Calu3 (cell line): ENCODE measurements at regions not wholly inside any gene's neighbourhood (a gene's known extent, or its start where the extent isn't known, plus 50 kb on each side); places are given as distances from the start of the nearest gene placed in this dataset.

ENCODE experiments used
- BruUV-seq: library from RNA; stranded (reverse); fragments of 400-500 nt; replicated peaks from 2 replicates; lab custom pipeline; 2021; lab: Mats Ljungman, UMichigan
- CTCF ChIA-PET: fragments of 300-600 bp; sonication (Branson Sonifier 250); formaldehyde crosslinking; loops from one replicate; lab custom pipeline; 2022; ENCODE audit warnings: antibody characterized with exemption; lab: Charles Lee
- DNase-seq: peaks from one replicate; pipeline ENCODE4 v3.0.0; 2022
- H3K27ac Mint-ChIP-seq: one replicate; pipeline ENCODE4 v1.8.0; 2022; ENCODE audit warnings: mixed read lengths; ENCODE audit not compliant: unreplicated experiment
- H3K27me3 Mint-ChIP-seq: one replicate; pipeline ENCODE4 v1.8.0; 2022; ENCODE audit warnings: mixed read lengths; ENCODE audit not compliant: unreplicated experiment
- H3K36me3 Mint-ChIP-seq: one replicate; pipeline ENCODE4 v1.8.0; 2022; ENCODE audit warnings: mild to moderate bottlenecking, moderate library complexity, mixed read lengths; ENCODE audit not compliant: insufficient read depth, unreplicated experiment
- H3K4me1 Mint-ChIP-seq: one replicate; pipeline ENCODE4 v1.8.0; 2022; ENCODE audit warnings: mild to moderate bottlenecking, low read depth, mixed read lengths; ENCODE audit not compliant: unreplicated experiment
- H3K4me3 Mint-ChIP-seq: one replicate; pipeline ENCODE4 v1.8.0; 2022; ENCODE audit warnings: mild to moderate bottlenecking, low read depth, moderate library complexity, mixed read lengths; ENCODE audit not compliant: unreplicated experiment
- H3K9me3 Mint-ChIP-seq: one replicate; pipeline ENCODE4 v1.8.0; 2022; ENCODE audit warnings: low read depth, mixed read lengths; ENCODE audit not compliant: unreplicated experiment
- CTCF ChIP-seq: fragments of 200-600 bp; IDR thresholded peaks from one replicate; pipeline ENCODE4 v1.8.0; 2022; ENCODE audit warnings: antibody characterized with exemption; ENCODE audit not compliant: unreplicated experiment
- intact Hi-C: fragments of 100-400 bp; cut with micrococcal nuclease; formaldehyde crosslinking; loops from one replicate; pipeline ENCODE4 v1.10.0; 2022; ENCODE audit not compliant: unreplicated experiment

- no peak overlapping the region for H3K27ac Mint-ChIP-seq
- peaks cover 4% of the 10 kb centered on the region for H3K9me3 Mint-ChIP-seq
- BruUV-seq = no TSS peak
- no peak for TF ChIP-seq CTCF
- H3K36me3 Mint-ChIP-seq = no peaks in the 10 kb centered on the region
- DNase-seq = no peak
- no peak overlapping the region for H3K4me3 Mint-ChIP-seq
- H3K27me3 Mint-ChIP-seq = no peaks in the 10 kb centered on the region
- H3K4me1 Mint-ChIP-seq = no peaks in the 10 kb centered on the region
- intact Hi-C loops = no loop called here
- CTCF ChIA-PET = no interaction called here
Observed at GRCh38 chr4:111045992-111046391, 423.1 kb upstream of the PITX2 start.

- no peaks in the 10 kb centered on the region for H3K4me1 Mint-ChIP-seq
- H3K27ac Mint-ChIP-seq = no peak overlapping the region
- peaks cover 4% of the 10 kb centered on the region for H3K9me3 Mint-ChIP-seq
- intact Hi-C loops = no loop called here
- CTCF ChIA-PET = no interaction called here
- TF ChIP-seq CTCF = no peak
- no peak for DNase-seq
- H3K27me3 Mint-ChIP-seq = no peaks in the 10 kb centered on the region
- no peaks in the 10 kb centered on the region for H3K36me3 Mint-ChIP-seq
- no peak overlapping the region for H3K4me3 Mint-ChIP-seq
- no TSS peak for BruUV-seq
Observed at GRCh38 chr4:111046811-111047210, 423.9 kb upstream of the PITX2 start.

GRCh38 chr4:111048316-111048715 lies 425.4 kb upstream of the PITX2 start:
- CTCF ChIA-PET = no interaction called here
- Mint-ChIP-seq H3K4me1 (no peaks in the 10 kb centered on the region), H3K27me3 (no peaks in the 10 kb centered on the region), H3K9me3 (peaks cover 4% of the 10 kb centered on the region), H3K36me3 (no peaks in the 10 kb centered on the region), H3K4me3 (no peak overlapping the region), H3K27ac (no peak overlapping the region)
- no peak for TF ChIP-seq CTCF
- BruUV-seq = no TSS peak
- intact Hi-C loops = no loop called here
- DNase-seq = no peak

GRCh38 chr4:111064342-111064993 lies 441.6 kb upstream of the PITX2 start:
- Mint-ChIP-seq H3K9me3 (no peaks in the 10 kb centered on the region), H3K27me3 (no peaks in the 10 kb centered on the region), H3K36me3 (no peaks in the 10 kb centered on the region), H3K4me1 (no peaks in the 10 kb centered on the region), H3K4me3 (no peak overlapping the region), H3K27ac (no peak overlapping the region)
- intact Hi-C loops = no loop called here
- DNase-seq = no peak
- CTCF ChIA-PET = no interaction called here
- no TSS peak for BruUV-seq
- no peak for TF ChIP-seq CTCF
